Caco-2 (cell line): ENCODE measurements at regions not wholly inside any gene's neighbourhood (a gene's known extent, or its start where the extent isn't known, plus 50 kb on each side); places are given as distances from the start of the nearest gene placed in this dataset.

Experiments
- BruUV-seq: library from RNA; stranded (reverse); fragments of 400-500 nt; replicated peaks from 2 replicates; lab custom pipeline; 2021; lab: Mats Ljungman, UMichigan
- CTCF ChIA-PET: fragments of 300-600 bp; sonication (Branson Sonifier 250); formaldehyde crosslinking; loops from one replicate; lab custom pipeline; 2022; ENCODE audit warnings: antibody characterized with exemption; lab: Charles Lee
- POLR2A ChIA-PET: fragments of 300-600 bp; sonication (Branson Sonifier 250); formaldehyde crosslinking; loops from one replicate; lab custom pipeline; 2022; ENCODE audit warnings: antibody characterized with exemption; lab: Charles Lee
- DNase-seq, 2 experiments: peaks; one replicate each; pipeline versions ENCODE4 v3.0.0 to v3.0.0-alpha.2; 2020 to 2022
- H3K27me3 ChIP-seq: replicated peaks from 2 replicates; pipeline ENCODE4 v1.6.0; 2011; ENCODE audit warnings: low read length; ENCODE audit not compliant: control insufficient read depth, insufficient read depth
- H3K36me3 ChIP-seq: 2 replicates; pipeline ENCODE4 v1.5.1; 2011; ENCODE audit warnings: low read length; ENCODE audit not compliant: control insufficient read depth, insufficient read depth
- H3K4me1 ChIP-seq: fragments of 250-450 bp; sonication (Bioruptor Pico); 2 replicates; pipeline ENCODE4 v1.5.1; 2020; ENCODE audit warnings: mild to moderate bottlenecking
- H3K4me3 ChIP-seq: 2 replicates; pipeline ENCODE4 v1.5.1; 2011; ENCODE audit warnings: low read depth, mild to moderate bottlenecking, control low read depth, low read length
- H3K9me3 ChIP-seq: fragments of 250-450 bp; sonication (Bioruptor Pico); 2 replicates; pipeline ENCODE4 v1.5.1; 2020; ENCODE audit warnings: mild to moderate bottlenecking, moderate library complexity
- H3K27ac Mint-ChIP-seq: one replicate; pipeline ENCODE4 v1.8.0; 2022; ENCODE audit warnings: mixed read lengths; ENCODE audit not compliant: unreplicated experiment
- H3K27me3 Mint-ChIP-seq: one replicate; pipeline ENCODE4 v1.8.0; 2022; ENCODE audit warnings: mixed read lengths; ENCODE audit not compliant: insufficient read depth, unreplicated experiment
- H3K36me3 Mint-ChIP-seq: one replicate; pipeline ENCODE4 v1.8.0; 2022; ENCODE audit warnings: mild to moderate bottlenecking, mixed read lengths; ENCODE audit not compliant: insufficient read depth, unreplicated experiment
- H3K4me1 Mint-ChIP-seq: one replicate; pipeline ENCODE4 v1.8.0; 2022; ENCODE audit warnings: low read depth, mixed read lengths; ENCODE audit not compliant: unreplicated experiment
- H3K4me3 Mint-ChIP-seq: one replicate; pipeline ENCODE4 v1.8.0; 2022; ENCODE audit warnings: mild to moderate bottlenecking, moderate library complexity, mixed read lengths; ENCODE audit not compliant: unreplicated experiment
- H3K9me3 Mint-ChIP-seq: one replicate; pipeline ENCODE4 v1.8.0; 2022; ENCODE audit warnings: mixed read lengths; ENCODE audit not compliant: unreplicated experiment
- intact Hi-C: fragments of 100-400 bp; cut with micrococcal nuclease; formaldehyde crosslinking; loops from one replicate; pipeline ENCODE4 v1.10.0; 2022; ENCODE audit not compliant: unreplicated experiment
- TF ChIP-seq, protein P1 (sequence below), 2 experiments: fragments of 200-600 bp in 1 of 2; IDR thresholded peaks; 1 replicate in 1 of 2; 2 replicates in 1 of 2; pipeline versions ENCODE4 v1.5.1 to v1.8.0; 2011 to 2022; ENCODE audit warnings: antibody characterized with exemption in 1 of 2, control low read depth in 1 of 2, inconsistent platforms in 1 of 2, low read depth in 1 of 2, low read length in 1 of 2, mild to moderate bottlenecking in 1 of 2, moderate library complexity in 1 of 2; ENCODE audit not compliant: insufficient read depth in 1 of 2, severe bottlenecking in 1 of 2, unreplicated experiment in 1 of 2

DNA sequence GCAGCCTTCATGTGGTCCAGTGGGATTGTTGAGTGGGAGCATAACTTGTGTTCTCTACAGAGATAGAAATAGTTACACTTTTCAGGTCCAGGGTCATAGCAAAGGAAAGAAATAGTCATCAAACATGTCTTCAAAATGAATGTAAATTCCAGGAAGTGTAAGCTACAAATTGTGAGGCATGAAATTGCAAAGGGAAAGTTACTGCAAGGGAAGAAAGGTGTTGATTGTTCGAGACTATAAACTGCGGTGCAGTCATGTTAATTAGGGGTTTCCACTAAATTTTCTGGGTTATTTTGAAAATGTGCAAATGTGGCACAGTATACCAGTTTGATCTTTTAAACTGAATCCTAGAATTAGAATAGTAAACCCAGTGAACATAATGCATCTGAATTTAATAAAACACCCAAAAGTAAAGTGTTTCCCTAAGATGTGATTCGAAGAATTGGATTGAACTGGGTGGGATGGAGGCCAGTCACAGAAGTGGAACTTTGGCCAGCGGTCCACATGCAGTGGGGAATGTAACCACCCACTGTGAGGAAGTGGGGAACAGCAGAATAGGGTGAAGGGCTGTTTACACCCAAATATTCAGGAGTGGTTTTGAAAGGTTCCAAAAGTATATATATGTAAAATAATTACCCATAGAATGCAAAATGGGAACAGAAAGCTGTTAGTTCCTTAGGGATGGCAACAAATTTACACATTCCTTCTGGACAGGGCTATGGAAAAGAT is 126.5 kb upstream of the CCDC68 start:
- no peak overlapping the region for H3K4me3 ChIP-seq
- no peak for DNase-seq
- TF ChIP-seq, protein P1, sequence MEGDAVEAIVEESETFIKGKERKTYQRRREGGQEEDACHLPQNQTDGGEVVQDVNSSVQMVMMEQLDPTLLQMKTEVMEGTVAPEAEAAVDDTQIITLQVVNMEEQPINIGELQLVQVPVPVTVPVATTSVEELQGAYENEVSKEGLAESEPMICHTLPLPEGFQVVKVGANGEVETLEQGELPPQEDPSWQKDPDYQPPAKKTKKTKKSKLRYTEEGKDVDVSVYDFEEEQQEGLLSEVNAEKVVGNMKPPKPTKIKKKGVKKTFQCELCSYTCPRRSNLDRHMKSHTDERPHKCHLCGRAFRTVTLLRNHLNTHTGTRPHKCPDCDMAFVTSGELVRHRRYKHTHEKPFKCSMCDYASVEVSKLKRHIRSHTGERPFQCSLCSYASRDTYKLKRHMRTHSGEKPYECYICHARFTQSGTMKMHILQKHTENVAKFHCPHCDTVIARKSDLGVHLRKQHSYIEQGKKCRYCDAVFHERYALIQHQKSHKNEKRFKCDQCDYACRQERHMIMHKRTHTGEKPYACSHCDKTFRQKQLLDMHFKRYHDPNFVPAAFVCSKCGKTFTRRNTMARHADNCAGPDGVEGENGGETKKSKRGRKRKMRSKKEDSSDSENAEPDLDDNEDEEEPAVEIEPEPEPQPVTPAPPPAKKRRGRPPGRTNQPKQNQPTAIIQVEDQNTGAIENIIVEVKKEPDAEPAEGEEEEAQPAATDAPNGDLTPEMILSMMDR (IDR thresholded peaks at IDR 0.05; ENCODE audit: insufficient read depth in 1 of 2, low read depth in 1 of 2, low read length in 1 of 2, severe bottlenecking in 1 of 2, unreplicated experiment in 1 of 2) = no peak
- no peaks in the 10 kb centered on the region for H3K36me3 Mint-ChIP-seq
- peaks cover 7% of the 10 kb centered on the region for H3K4me1 Mint-ChIP-seq
- intact Hi-C loops = no loop called here
- CTCF ChIA-PET = no interaction called here
- H3K4me3 Mint-ChIP-seq = no peak overlapping the region
- H3K36me3 ChIP-seq = no peaks in the 10 kb centered on the region
- BruUV-seq = no TSS peak
- H3K9me3 Mint-ChIP-seq = no peaks in the 10 kb centered on the region
- POLR2A ChIA-PET = no interaction called here
- H3K9me3 ChIP-seq = no peaks in the 10 kb centered on the region
- H3K4me1 ChIP-seq = peaks cover 9% of the 10 kb centered on the region
- H3K27ac Mint-ChIP-seq = no peak overlapping the region
- H3K27me3 Mint-ChIP-seq = no peaks in the 10 kb centered on the region
- no peaks in the 10 kb centered on the region for H3K27me3 ChIP-seq

DNA sequence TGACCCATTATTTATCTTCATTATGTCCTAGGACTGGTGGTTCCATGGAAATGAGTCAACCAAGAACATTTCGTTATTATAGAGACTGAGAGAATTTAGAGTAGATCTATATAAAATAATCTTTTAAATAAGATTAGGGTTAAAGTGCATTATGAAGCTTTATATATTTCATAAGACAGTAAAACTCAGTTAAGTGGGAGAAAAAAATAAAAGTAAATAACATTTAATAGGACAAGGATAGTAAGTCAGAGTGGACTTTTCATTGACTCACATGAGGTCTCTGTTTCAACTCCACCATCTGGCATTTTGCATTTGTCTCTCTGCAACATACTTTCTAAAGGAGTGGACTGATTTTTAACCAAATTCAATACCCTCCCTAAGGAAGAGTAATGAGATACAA is 125.3 kb upstream of the CCDC68 start:
- no TSS peak for BruUV-seq
- ChIA-PET POLR2A (no interaction called here), CTCF (no interaction called here)
- no peaks in the 10 kb centered on the region for H3K27me3 ChIP-seq
- no peak for DNase-seq
- no peaks in the 10 kb centered on the region for H3K36me3 ChIP-seq
- no peaks in the 10 kb centered on the region for H3K36me3 Mint-ChIP-seq
- peaks cover 6% of the 10 kb centered on the region for H3K4me1 Mint-ChIP-seq
- no peaks in the 10 kb centered on the region for H3K9me3 Mint-ChIP-seq
- no peak overlapping the region for H3K4me3 Mint-ChIP-seq
- no peaks in the 10 kb centered on the region for H3K4me1 ChIP-seq
- intact Hi-C loops = no loop called here
- no peak overlapping the region for H3K4me3 ChIP-seq
- TF ChIP-seq, protein P1 (IDR thresholded peaks at IDR 0.05; ENCODE audit: insufficient read depth in 1 of 2, low read depth in 1 of 2, low read length in 1 of 2, severe bottlenecking in 1 of 2, unreplicated experiment in 1 of 2) = no peak
- no peaks in the 10 kb centered on the region for H3K27me3 Mint-ChIP-seq
- no peak overlapping the region for H3K27ac Mint-ChIP-seq
- H3K9me3 ChIP-seq = no peaks in the 10 kb centered on the region

DNA sequence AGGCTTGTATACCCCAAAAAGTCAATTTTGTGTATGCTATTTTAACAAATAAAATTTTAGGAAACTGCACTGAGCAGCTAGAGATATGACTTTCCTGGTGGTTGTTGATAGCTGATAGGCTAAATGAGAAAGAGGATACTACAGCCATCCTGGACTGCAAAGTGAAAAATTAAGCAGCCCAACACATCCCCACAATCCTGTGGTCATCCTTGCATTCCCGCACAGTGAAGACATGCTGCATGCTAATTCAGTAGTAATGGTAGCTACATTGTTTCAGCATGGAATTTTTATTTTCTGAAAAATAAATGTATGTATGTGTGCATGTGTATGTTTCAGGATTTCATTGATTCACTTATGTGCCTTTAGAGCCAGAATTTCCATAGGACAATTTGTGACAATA is 124.2 kb upstream of the CCDC68 start:
- intact Hi-C loops = no loop called here
- Mint-ChIP-seq H3K27me3 (no peaks in the 10 kb centered on the region), H3K4me1 (peaks cover 11% of the 10 kb centered on the region), H3K4me3 (no peak overlapping the region), H3K36me3 (no peaks in the 10 kb centered on the region), H3K27ac (no peak overlapping the region), H3K9me3 (no peaks in the 10 kb centered on the region)
- Histone ChIP-seq H3K9me3 (no peaks in the 10 kb centered on the region), H3K4me1 (no peaks in the 10 kb centered on the region), H3K4me3 (no peak overlapping the region), H3K36me3 (no peaks in the 10 kb centered on the region), H3K27me3 (no peaks in the 10 kb centered on the region)
- ChIA-PET POLR2A (no interaction called here), CTCF (no interaction called here)
- no TSS peak for BruUV-seq
- DNase-seq = no peak
- TF ChIP-seq, protein P1 (IDR thresholded peaks at IDR 0.05; ENCODE audit: insufficient read depth in 1 of 2, low read depth in 1 of 2, low read length in 1 of 2, severe bottlenecking in 1 of 2, unreplicated experiment in 1 of 2) = no peak
